SK-N-MC (cell line): ENCODE measurements at regions not wholly inside any gene's neighbourhood (a gene's known extent, or its start where the extent isn't known, plus 50 kb on each side); places are given as distances from the start of the nearest gene placed in this dataset.

ENCODE experiments used
- EZH2 ChIP-seq: fragments of 200-600 bp; sonication (generic); IDR thresholded peaks from one replicate; pipeline ENCODE4 v1.6.1; 2017; ENCODE audit warnings: antibody characterized with exemption
- POLR2AphosphoS5 ChIP-seq: IDR thresholded peaks from 2 replicates; pipeline ENCODE4 v1.6.1; 2012; ENCODE audit warnings: mild to moderate bottlenecking, low read depth, low read length, borderline replicate concordance

- TF ChIP-seq POLR2AphosphoS5 (no peak), EZH2 (no peak)
Measured at GRCh38 chr18:26657631-26658581, 109.6 kb upstream of the KCTD1 start.
